DND-41 (cell line): ENCODE measurements at regions not wholly inside any gene's neighbourhood (a gene's known extent, or its start where the extent isn't known, plus 50 kb on each side); places are given as distances from the start of the nearest gene placed in this dataset.

Experiments
- ATAC-seq: fragments of 200-7000 bp; cut with Tn5 transposase; 3 replicates; pipeline ENCODE4 v1.9.1; 2021; ENCODE audit warnings: low read depth; ENCODE audit not compliant: insufficient read depth
- DNase-seq: peaks from one replicate; pipeline ENCODE4 v3.0.0-alpha.2; 2020
- H2AFZ ChIP-seq: 2 replicates; pipeline ENCODE4 v1.6.0; 2012; ENCODE audit warnings: low read depth, low read length
- H3K27ac ChIP-seq: 2 replicates; pipeline ENCODE4 v1.5.1; 2012; ENCODE audit warnings: low read length, inconsistent platforms
- H3K27me3 ChIP-seq: fragments of 200-600 bp; sonication (generic); 2 replicates; pipeline ENCODE4 v1.6.0; 2012; ENCODE audit warnings: low read length, mild to moderate bottlenecking, inconsistent platforms; ENCODE audit not compliant: insufficient read depth, poor library complexity
- H3K36me3 ChIP-seq: 2 replicates; pipeline ENCODE4 v1.5.1; 2012; ENCODE audit warnings: low read length, inconsistent platforms; ENCODE audit not compliant: insufficient read depth
- H3K4me1 ChIP-seq: 2 replicates; pipeline ENCODE4 v1.5.1; 2012; ENCODE audit warnings: mild to moderate bottlenecking, low read length; ENCODE audit not compliant: insufficient read depth
- H3K4me2 ChIP-seq: 2 replicates; pipeline ENCODE4 v1.6.0; 2012; ENCODE audit warnings: mild to moderate bottlenecking, moderate library complexity, low read length, inconsistent platforms; ENCODE audit not compliant: insufficient read depth
- H3K4me3 ChIP-seq, 2 experiments: fragments of 200-600 bp in 1 of 2; shearing (Covaris generic) in 1 of 2; 2 replicates each; pipeline ENCODE4 v1.5.1; 2012 to 2016; ENCODE audit warnings: inconsistent platforms in 2 of 2, low read length in 2 of 2, mild to moderate bottlenecking in 2 of 2, low read depth in 1 of 2, moderate library complexity in 1 of 2
- H3K79me2 ChIP-seq: 2 replicates; pipeline ENCODE4 v1.6.0; 2012; ENCODE audit warnings: low read length, inconsistent platforms; ENCODE audit not compliant: insufficient read depth
- H3K9ac ChIP-seq: 2 replicates; pipeline ENCODE4 v1.6.0; 2012; ENCODE audit warnings: low read depth, mild to moderate bottlenecking, inconsistent platforms, low read length, moderate library complexity
- H3K9me3 ChIP-seq: 2 replicates; pipeline ENCODE4 v1.5.1; 2012; ENCODE audit warnings: low read length, moderate library complexity, mild to moderate bottlenecking, inconsistent platforms; ENCODE audit not compliant: insufficient read depth, severe bottlenecking
- H4K20me1 ChIP-seq: 2 replicates; pipeline ENCODE4 v1.6.0; 2012; ENCODE audit warnings: low read length; ENCODE audit not compliant: insufficient read depth
- CTCF ChIP-seq: IDR thresholded peaks from 2 replicates; pipeline ENCODE4 v1.5.1; 2012; ENCODE audit warnings: borderline replicate concordance, low read length, moderate library complexity, mild to moderate bottlenecking; ENCODE audit not compliant: poor library complexity, severe bottlenecking; ENCODE audit errors: extremely low read depth
- EZH2 ChIP-seq: IDR thresholded peaks from 3 replicates; pipeline ENCODE4 v1.6.1; 2012; ENCODE audit warnings: borderline replicate concordance, low read depth, mild to moderate bottlenecking, moderate library complexity, low read length, inconsistent platforms; ENCODE audit not compliant: severe bottlenecking

DNA sequence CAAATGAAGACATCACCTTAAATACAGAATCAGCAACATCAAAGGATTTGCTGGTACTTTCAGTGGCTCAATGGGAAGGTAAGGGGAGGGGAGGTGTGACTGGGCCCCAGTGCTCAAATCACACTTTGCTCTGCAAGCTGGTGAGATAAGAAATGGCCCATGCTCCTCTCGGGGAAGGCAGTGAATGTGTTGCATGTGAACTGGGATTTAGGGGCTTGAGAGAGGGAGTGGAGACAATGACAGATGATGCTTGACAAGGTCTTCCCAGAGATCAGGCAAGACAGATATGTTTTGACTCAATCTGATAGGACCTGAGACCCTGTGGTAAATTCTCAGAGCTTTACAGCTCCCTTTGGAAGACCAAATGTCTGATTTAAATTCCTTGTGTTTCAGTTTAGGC is 233.0 kb upstream of the PROK2 start:
- H2AFZ ChIP-seq, result no peak overlapping the region
- no peaks in the 10 kb centered on the region for H3K27me3 ChIP-seq
- H4K20me1 ChIP-seq, result no peaks in the 10 kb centered on the region
- no peak for ATAC-seq
- H3K27ac ChIP-seq, result no peak overlapping the region
- H3K9ac ChIP-seq, result no peak overlapping the region
- H3K4me3 ChIP-seq, result no peak overlapping the region
- H3K36me3 ChIP-seq, result no peaks in the 10 kb centered on the region
- H3K4me1 ChIP-seq, result no peaks in the 10 kb centered on the region
- TF ChIP-seq CTCF (no peak), EZH2 (no peak)
- no peaks in the 10 kb centered on the region for H3K9me3 ChIP-seq
- H3K4me2 ChIP-seq, result no peak overlapping the region
- no peaks in the 10 kb centered on the region for H3K79me2 ChIP-seq
- DNase-seq, result no peak

DNA sequence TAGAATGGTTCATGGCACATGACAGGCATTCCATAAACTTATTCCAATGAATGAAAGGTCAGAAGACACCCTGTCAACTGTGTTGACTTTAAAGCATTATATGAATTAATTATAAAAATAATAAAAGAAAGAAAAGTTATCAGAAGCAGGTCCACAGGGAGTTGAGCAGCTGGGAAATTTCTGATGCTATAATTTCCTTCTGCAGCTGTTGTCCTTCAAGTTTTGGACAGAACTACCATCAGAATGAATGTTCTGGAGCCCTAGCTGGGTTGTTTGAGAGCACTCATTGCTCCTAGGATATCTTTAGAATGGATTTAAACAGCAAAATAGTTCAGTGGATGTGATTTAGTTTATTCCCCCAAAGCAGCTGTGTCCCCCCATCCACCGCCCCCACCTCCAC is 232.4 kb upstream of the PROK2 start:
- H3K27ac ChIP-seq, result no peak overlapping the region
- no peak overlapping the region for H3K4me2 ChIP-seq
- ATAC-seq (no peak), DNase-seq (no peak)
- H3K9me3 ChIP-seq, result no peaks in the 10 kb centered on the region
- no peaks in the 10 kb centered on the region for H4K20me1 ChIP-seq
- no peak for TF ChIP-seq EZH2
- TF ChIP-seq CTCF, result no peak
- H3K36me3 ChIP-seq, result no peaks in the 10 kb centered on the region
- H2AFZ ChIP-seq, result no peak overlapping the region
- H3K79me2 ChIP-seq, result no peaks in the 10 kb centered on the region
- H3K9ac ChIP-seq, result no peak overlapping the region
- no peak overlapping the region for H3K4me3 ChIP-seq
- no peaks in the 10 kb centered on the region for H3K4me1 ChIP-seq
- H3K27me3 ChIP-seq, result no peaks in the 10 kb centered on the region

DNA sequence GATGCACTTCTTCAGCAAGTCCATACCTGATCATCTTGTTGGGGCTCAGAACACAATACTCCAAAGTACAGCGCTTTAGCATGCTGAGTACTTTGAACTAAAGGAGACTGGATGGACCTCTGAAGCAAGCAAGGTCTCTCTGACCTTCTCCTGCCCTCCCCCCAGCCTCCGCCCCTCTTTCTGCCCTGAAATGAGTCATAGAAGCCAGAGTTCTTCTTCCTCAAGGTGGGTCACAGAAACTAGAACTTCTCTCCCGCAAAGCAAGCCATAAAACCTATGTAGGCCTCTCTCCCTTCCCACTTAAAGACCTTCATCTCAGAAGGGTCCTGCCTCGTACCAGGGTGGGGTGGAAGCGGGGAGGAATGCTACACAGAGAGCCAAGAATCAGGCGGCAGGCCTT is 230.5 kb upstream of the PROK2 start:
- H3K4me2 ChIP-seq, result no peak overlapping the region

DNA sequence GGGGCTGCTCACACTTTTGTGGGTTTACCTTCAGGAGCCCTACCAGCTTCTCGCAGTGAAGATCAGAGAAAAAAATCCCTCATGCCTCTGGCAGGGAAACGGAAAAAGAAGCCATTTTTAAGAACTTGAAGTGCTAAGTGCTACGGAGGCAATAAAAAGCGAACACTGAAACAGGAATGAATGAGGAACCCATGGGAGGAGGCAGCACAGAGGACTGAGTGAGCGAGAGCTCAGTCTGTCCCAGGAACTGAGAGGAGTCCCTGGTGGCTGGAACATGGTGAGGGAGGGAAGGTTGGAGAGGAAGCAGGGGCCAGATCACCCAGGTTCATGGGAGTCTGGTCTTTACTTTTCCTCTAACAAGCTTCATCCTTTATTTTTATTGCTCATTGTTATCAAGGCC is 228.1 kb upstream of the PROK2 start:
- Histone ChIP-seq H3K27me3 (no peaks in the 10 kb centered on the region), H3K79me2 (no peaks in the 10 kb centered on the region), H3K9me3 (no peaks in the 10 kb centered on the region), H3K4me2 (no peak overlapping the region), H3K9ac (no peak overlapping the region), H3K27ac (no peak overlapping the region), H4K20me1 (no peaks in the 10 kb centered on the region), H3K4me3 (no peak overlapping the region), H3K36me3 (no peaks in the 10 kb centered on the region), H2AFZ (no peak overlapping the region), H3K4me1 (no peaks in the 10 kb centered on the region)
- no peak for TF ChIP-seq CTCF
- no peak for TF ChIP-seq EZH2
- ATAC-seq (no peak), DNase-seq (no peak)

More for the DNA sequence above, 230.5 kb upstream of the PROK2 start:
- no peak for DNase-seq
- TF ChIP-seq EZH2, result no peak
- no peak overlapping the region for H2AFZ ChIP-seq
- H3K4me3 ChIP-seq, result no peak overlapping the region
- H3K36me3 ChIP-seq, result no peaks in the 10 kb centered on the region
- no peaks in the 10 kb centered on the region for H4K20me1 ChIP-seq
- H3K79me2 ChIP-seq, result no peaks in the 10 kb centered on the region
- no peak for ATAC-seq
- H3K9me3 ChIP-seq, result no peaks in the 10 kb centered on the region
- H3K4me1 ChIP-seq, result no peaks in the 10 kb centered on the region
- no peak overlapping the region for H3K27ac ChIP-seq
- no peak overlapping the region for H3K9ac ChIP-seq
- H3K27me3 ChIP-seq, result no peaks in the 10 kb centered on the region
